Vagina (tissue), 2 donors: ENCODE measurements at regions not wholly inside any gene's neighbourhood (a gene's known extent, or its start where the extent isn't known, plus 50 kb on each side); places are given as distances from the start of the nearest gene placed in this dataset.

Experiments
- CTCF ChIP-seq, 3 experiments: fragments of 450-650 bp in 2 of 3; fragments of 200-600 bp in 1 of 3; sonication (generic) in 1 of 3; IDR thresholded peaks; one replicate each; pipeline ENCODE4 v1.5.1; 2017 to 2019; ENCODE audit warnings: antibody characterized with exemption in 3 of 3, mild to moderate bottlenecking in 2 of 3, moderate library complexity in 2 of 3
- POLR2A ChIP-seq, 2 donors: fragments of 450-650 bp; IDR thresholded peaks; one replicate each; pipeline ENCODE4 v1.6.1; 2017; ENCODE audit warnings: antibody characterized with exemption in 2 of 2, mild to moderate bottlenecking in 2 of 2, moderate library complexity in 2 of 2

- TF ChIP-seq CTCF (IDR thresholded peaks at IDR 0.05), result no peak
- TF ChIP-seq POLR2A (IDR thresholded peaks at IDR 0.05), result no peak
These were observed 1041.8 kb downstream of the TBC1D22A start for GRCh38 chr22:47804281-47804680.
